HG02852 (cell line): ENCODE measurements at regions not wholly inside any gene's neighbourhood (a gene's known extent, or its start where the extent isn't known, plus 50 kb on each side); places are given as distances from the start of the nearest gene placed in this dataset.

Experiments used
- ATAC-seq: cut with Tn5 transposase; IDR thresholded peaks from one replicate; pipeline ENCODE4 v1.9.1; 2021; ENCODE audit warnings: mild to moderate bottlenecking, moderate library complexity; ENCODE audit not compliant: unreplicated experiment

GRCh38 chr3:66592016-66592761 lies 91.4 kb upstream of the LRIG1 start:
- ATAC-seq: no peak

DNA sequence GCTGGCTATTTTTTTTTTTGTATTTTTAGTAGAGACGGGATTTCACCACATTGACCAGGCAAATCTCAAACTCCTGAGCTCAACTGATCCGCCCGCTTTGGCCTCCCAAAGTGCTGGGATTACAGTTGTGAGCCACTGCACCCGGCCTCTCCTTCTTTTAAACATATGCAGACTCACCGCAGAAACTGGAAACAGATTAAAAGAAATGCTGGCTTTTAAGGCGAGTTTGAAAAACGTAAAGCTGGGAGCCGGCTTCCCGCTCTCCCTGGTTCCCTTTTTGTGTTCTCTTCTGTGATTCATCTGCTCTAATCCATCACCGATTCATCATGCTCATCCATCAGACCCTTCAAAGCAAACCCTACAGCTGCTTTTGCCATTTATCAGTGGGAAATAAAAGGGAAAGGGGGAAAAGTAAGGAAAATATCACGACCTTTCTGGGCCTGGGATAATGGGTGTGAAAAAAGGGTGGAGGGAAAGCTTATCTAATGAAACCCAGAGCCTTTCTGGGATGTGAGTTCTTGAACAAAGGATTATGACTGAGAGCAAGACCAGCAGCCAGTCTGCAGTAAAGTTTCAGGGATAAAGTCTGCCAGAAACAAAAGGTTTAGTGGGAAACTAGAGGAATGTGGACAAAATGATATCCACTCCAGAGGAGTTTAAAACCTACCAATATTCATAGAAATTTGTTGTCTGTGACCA lies 92.3 kb upstream of the LRIG1 start:
- no peak for ATAC-seq

GRCh38 chr3:66593978-66594377 lies 93.2 kb upstream of the LRIG1 start:
- ATAC-seq: no peak

DNA sequence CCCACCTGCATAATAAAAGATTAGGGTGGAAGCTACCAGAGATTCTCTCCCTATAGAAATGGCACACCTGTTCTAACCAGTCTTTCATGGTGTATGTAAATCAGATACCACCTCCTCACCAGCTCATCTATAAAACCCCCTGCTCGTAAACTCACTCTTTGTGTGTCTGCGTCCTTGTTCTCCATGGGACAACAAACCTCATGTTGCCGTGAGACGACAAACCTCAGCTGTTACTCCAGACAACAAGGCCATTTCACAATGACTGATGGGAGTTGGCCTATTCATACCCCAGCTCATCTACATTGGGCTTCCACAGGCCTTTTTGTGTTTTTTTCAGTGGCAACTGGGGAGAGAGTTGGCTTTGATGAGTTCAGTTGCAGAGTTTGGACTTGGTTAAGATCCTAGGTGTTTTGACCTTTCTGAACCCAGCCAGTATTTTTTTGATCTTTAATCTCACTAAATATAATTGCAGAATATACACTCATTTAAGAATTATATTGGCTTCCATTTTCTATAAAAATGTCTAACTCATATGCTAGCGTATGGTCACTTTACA lies 96.6 kb upstream of the LRIG1 start:
- ATAC-seq: no peak

DNA sequence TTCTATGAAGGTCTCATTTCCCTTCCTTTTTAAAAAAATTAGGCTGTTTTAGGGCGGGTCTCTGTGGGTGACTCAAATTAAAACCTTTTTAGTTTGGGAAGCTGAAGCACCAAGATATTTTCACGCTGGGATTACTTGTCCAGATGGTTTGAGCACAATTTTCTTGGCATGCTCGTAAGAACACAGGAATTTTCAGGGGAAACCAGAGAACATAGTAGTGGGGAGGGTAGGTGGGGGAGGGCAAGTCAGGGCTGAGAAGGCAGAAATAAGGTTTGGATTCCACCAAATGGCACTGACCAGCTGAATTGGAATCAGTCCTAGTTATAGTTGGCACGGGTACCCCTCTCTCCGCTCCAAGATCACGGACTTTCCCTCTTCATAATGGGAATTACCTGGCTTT lies 97.3 kb upstream of the LRIG1 start:
- no peak for ATAC-seq

DNA sequence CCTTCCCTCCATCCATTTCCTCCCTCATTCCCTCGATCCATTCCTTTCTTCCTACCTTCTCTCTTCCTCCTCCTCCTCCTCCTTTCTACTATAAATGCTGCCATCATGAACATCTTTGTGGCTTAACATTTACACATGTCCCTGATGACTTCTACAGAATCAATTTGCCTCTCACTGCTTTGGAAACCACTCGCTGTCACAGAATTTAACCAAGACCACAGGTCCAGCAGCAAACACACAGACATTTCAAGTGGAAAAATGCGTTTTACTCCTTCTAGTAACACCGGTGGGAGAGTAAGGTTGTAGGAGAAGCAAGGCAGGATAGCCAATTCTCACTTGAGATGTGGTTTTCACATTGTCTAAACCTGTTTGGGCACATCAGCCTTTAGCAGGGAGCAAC lies 101.4 kb upstream of the LRIG1 start:
- ATAC-seq: no peak

GRCh38 chr3:66602691-66603090 lies 101.9 kb upstream of the LRIG1 start:
- no peak for ATAC-seq

DNA sequence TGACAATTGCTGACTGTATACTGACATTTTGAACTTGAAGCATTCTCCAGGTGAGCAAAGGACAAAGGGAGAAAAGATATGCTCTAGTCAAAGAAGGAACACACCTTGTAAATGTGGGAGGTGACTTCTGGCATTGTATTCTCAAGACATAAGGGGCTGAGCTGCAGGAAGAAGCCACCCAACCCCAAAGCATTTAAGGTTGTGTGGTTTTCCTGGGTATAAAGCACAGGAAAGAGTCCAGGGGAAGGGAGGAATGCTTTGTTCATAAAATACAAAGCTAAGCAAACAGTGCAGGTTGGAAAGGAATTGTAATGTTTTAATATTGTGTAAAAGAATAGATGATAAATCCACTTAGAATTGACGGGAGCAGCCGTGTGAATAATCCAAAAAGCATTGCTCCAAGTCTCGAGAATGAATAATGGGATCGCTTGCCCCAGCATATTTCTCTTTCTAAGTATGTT lies 102.4 kb upstream of the LRIG1 start:
- no peak for ATAC-seq

- no peak for ATAC-seq
Measured at GRCh38 chr3:66604481-66604880, 103.7 kb upstream of the LRIG1 start.

DNA sequence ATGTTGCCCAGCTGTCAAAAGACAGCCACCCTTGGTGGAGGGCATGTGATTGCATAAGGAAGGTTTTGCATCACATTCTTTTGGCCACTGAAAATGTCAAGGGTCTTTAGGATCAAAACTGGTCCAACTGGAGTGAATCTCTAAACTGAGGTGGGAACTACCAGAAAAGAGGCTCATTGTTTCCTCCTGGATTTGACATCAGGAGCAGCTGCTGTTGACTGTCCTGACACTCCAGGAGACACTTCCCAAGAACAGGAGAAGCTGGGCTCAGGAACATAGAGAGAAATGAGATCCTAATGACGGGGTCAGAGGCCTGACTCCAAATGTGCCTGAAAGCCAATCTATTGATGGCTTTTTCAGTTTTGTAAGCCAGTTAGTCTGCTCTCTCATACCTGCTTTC lies 105.3 kb upstream of the LRIG1 start:
- no peak for ATAC-seq

DNA sequence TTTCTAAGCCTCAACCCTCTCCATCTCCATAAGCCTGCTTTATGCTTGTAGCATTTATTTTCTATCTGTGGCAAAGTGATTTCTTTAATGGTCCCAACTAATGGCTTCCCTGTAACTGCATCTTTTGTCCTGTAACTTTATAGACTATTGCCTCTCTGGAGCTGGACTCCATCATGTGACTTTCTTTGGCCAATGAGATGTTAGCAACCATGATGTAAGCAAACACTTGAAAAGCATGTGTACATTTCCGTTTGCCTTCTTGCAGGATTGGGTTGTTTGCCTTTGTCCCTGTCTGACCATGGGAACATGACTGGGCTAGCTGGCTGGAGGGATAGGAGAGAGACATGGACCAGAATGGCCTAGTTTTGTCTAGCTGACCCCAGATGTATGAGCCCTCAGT lies 106.0 kb upstream of the LRIG1 start:
- no peak for ATAC-seq

DNA sequence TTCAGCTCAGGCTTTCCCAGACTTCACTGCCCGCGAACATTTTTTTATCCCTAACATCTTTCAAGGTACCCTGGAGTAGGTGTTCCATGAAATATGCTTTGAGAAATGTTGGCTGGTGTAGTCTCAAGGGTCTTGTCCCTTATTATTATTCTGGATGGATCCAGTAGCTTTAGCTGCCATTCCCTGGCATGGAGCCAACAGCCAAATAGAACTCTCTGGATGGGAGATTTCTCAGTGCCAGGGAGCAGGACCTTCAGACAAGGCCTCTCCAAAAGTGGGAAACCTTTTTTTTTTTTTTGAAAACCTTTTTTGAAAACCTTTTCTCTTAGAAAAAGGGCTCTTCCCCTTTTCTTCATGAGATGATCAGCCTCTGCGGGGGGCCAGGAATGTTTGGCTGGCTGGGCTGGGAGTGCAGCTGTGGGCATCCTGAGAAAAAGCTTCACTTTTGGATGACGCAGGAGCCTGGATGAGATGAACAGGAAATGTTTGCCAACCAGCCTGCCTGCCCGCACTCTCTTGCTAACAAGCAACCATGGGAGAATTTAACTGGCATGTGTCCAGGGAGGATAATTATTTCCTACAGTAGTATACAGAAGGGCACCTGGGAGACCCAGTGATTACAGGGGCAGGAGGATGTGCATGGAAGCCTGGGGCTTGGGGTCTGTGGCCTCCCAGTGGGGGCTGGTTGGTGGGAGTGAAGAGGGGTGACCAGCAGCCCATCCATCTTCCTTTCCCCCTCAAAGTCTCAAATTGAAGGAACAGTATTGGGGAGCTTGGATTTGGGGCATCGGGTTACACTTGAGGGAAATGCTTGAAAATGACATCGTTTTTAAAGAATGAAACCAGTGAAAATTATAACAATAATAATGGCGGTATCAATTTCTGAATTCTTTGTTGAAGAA lies 109.1 kb upstream of the LRIG1 start:
- no peak for ATAC-seq

DNA sequence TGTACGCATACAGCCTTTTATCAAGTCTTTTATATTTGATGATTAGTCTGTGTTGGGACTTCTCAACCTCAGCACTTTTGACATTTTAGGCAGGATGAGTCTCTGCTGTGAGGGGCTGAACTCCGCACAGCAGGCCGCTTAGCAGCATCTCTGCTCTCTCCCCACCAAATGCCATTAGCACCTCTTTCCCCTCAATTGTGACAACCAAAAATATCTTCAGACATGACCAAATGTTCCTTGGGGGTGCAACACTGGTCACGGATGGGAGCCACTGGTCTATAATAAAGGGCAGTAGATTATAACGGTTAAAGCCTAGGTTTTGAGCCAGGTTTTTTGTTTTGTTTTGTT lies 109.7 kb upstream of the LRIG1 start:
- no peak for ATAC-seq

DNA sequence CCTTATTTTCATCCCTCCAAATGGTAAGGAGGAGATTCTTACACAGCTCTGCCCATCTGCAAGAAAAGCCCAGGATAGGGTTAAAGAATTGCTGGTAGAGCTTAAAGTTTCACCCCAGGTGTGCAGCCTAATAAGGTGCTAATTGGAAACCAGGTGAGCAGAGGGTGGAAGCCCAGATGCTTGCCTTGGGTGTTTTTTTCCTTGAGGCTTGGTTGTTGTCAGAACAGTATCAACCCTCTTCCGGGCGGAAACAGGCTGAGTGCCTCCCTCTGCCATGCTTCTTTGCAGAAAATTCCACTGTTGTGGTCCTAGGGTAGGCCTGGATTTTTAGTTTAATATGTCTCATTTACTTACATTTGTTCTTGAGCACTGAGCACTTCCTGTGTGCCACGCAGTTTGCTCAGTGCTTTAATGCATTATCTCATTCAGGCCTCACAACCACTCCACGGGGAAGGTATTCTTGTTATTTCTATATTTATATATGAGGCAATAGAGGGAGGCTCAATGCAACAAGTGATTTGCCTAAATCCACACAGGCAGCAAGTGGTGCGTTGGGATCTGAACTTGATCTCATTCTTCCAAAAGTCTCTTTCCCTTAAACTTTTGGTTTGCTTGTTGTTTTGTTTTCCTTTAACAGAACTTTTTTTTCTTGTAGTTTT lies 115.0 kb upstream of the LRIG1 start:
- no peak for ATAC-seq

GRCh38 chr3:66617351-66617750 lies 116.5 kb upstream of the LRIG1 start:
- ATAC-seq: no peak

GRCh38 chr3:66618066-66618465 lies 117.2 kb upstream of the LRIG1 start:
- no peak for ATAC-seq

GRCh38 chr3:66620296-66620695 lies 119.5 kb upstream of the LRIG1 start:
- ATAC-seq: no peak

- ATAC-seq: no peak
Measured at GRCh38 chr3:66622756-66623457, 122.1 kb upstream of the LRIG1 start.

GRCh38 chr3:66625505-66626216 lies 124.8 kb upstream of the LRIG1 start:
- no peak for ATAC-seq
